H1 (cell line): ENCODE measurements at regions not wholly inside any gene's neighbourhood (a gene's known extent, or its start where the extent isn't known, plus 50 kb on each side); places are given as distances from the start of the nearest gene placed in this dataset.

Source experiments
- CHD1 ChIP-seq: IDR thresholded peaks from 2 replicates; pipeline ENCODE4 v1.6.1; 2012; ENCODE audit warnings: low read depth, low read length, improper control_type of control experiment
- EP300 ChIP-seq, 2 experiments: IDR thresholded peaks; 1 replicate in 1 of 2; 2 replicates in 1 of 2; pipeline ENCODE4 v1.6.1; 2011 to 2012; ENCODE audit warnings: low read depth in 2 of 2, low read length in 2 of 2, mild to moderate bottlenecking in 2 of 2, borderline replicate concordance in 1 of 2, inconsistent platforms in 1 of 2, moderate library complexity in 1 of 2
- JUND ChIP-seq: IDR thresholded peaks from 2 replicates; pipeline ENCODE4 v1.6.1; 2011; ENCODE audit warnings: mild to moderate bottlenecking, improper control_type of control experiment, low read length
- PHF8 ChIP-seq: fragments of 200-600 bp; sonication (generic); conservative IDR thresholded peaks from 2 replicates; pipeline ENCODE4 v1.7.1; 2012; ENCODE audit warnings: low read depth, mild to moderate bottlenecking, inconsistent platforms, low read length, moderate library complexity
- POLR2AphosphoS5 ChIP-seq: IDR thresholded peaks from 2 replicates; pipeline ENCODE4 v1.6.1; 2011; ENCODE audit warnings: low read depth, low read length
- SAP30 ChIP-seq: fragments of 300-600 bp; sonication (generic); IDR thresholded peaks from 2 replicates; pipeline ENCODE4 v1.7.1; 2012; ENCODE audit warnings: low read length, moderate library complexity, mild to moderate bottlenecking, inconsistent platforms; ENCODE audit not compliant: insufficient read depth, insufficient replicate concordance
- SRF ChIP-seq: IDR thresholded peaks from 2 replicates; pipeline ENCODE4 v1.6.1; 2011; ENCODE audit warnings: mild to moderate bottlenecking, low read depth, low read length, moderate library complexity
- TBP ChIP-seq: IDR thresholded peaks from 2 replicates; pipeline ENCODE4 v1.6.1; 2011; ENCODE audit warnings: low read depth, low read length, improper control_type of control experiment
- TEAD4 ChIP-seq: IDR thresholded peaks from 2 replicates; pipeline ENCODE4 v1.6.1; 2012; ENCODE audit warnings: low read depth, low read length, inconsistent platforms, mixed read lengths
- TF ChIP-seq, protein P1 (sequence below): fragments of 300-600 bp; sonication (generic); IDR thresholded peaks from 2 replicates; pipeline ENCODE4 v1.7.1; 2012; ENCODE audit warnings: low read length, moderate library complexity, mild to moderate bottlenecking, inconsistent platforms; ENCODE audit not compliant: insufficient replicate concordance
- TF ChIP-seq, protein P2 (sequence below): IDR thresholded peaks from 2 replicates; pipeline ENCODE4 v1.6.1; 2012; ENCODE audit warnings: low read length, inconsistent platforms

GRCh38 chr9:107639426-107639825, 149.9 kb upstream of the KLF4 start (continued):
- TF ChIP-seq, protein P1, sequence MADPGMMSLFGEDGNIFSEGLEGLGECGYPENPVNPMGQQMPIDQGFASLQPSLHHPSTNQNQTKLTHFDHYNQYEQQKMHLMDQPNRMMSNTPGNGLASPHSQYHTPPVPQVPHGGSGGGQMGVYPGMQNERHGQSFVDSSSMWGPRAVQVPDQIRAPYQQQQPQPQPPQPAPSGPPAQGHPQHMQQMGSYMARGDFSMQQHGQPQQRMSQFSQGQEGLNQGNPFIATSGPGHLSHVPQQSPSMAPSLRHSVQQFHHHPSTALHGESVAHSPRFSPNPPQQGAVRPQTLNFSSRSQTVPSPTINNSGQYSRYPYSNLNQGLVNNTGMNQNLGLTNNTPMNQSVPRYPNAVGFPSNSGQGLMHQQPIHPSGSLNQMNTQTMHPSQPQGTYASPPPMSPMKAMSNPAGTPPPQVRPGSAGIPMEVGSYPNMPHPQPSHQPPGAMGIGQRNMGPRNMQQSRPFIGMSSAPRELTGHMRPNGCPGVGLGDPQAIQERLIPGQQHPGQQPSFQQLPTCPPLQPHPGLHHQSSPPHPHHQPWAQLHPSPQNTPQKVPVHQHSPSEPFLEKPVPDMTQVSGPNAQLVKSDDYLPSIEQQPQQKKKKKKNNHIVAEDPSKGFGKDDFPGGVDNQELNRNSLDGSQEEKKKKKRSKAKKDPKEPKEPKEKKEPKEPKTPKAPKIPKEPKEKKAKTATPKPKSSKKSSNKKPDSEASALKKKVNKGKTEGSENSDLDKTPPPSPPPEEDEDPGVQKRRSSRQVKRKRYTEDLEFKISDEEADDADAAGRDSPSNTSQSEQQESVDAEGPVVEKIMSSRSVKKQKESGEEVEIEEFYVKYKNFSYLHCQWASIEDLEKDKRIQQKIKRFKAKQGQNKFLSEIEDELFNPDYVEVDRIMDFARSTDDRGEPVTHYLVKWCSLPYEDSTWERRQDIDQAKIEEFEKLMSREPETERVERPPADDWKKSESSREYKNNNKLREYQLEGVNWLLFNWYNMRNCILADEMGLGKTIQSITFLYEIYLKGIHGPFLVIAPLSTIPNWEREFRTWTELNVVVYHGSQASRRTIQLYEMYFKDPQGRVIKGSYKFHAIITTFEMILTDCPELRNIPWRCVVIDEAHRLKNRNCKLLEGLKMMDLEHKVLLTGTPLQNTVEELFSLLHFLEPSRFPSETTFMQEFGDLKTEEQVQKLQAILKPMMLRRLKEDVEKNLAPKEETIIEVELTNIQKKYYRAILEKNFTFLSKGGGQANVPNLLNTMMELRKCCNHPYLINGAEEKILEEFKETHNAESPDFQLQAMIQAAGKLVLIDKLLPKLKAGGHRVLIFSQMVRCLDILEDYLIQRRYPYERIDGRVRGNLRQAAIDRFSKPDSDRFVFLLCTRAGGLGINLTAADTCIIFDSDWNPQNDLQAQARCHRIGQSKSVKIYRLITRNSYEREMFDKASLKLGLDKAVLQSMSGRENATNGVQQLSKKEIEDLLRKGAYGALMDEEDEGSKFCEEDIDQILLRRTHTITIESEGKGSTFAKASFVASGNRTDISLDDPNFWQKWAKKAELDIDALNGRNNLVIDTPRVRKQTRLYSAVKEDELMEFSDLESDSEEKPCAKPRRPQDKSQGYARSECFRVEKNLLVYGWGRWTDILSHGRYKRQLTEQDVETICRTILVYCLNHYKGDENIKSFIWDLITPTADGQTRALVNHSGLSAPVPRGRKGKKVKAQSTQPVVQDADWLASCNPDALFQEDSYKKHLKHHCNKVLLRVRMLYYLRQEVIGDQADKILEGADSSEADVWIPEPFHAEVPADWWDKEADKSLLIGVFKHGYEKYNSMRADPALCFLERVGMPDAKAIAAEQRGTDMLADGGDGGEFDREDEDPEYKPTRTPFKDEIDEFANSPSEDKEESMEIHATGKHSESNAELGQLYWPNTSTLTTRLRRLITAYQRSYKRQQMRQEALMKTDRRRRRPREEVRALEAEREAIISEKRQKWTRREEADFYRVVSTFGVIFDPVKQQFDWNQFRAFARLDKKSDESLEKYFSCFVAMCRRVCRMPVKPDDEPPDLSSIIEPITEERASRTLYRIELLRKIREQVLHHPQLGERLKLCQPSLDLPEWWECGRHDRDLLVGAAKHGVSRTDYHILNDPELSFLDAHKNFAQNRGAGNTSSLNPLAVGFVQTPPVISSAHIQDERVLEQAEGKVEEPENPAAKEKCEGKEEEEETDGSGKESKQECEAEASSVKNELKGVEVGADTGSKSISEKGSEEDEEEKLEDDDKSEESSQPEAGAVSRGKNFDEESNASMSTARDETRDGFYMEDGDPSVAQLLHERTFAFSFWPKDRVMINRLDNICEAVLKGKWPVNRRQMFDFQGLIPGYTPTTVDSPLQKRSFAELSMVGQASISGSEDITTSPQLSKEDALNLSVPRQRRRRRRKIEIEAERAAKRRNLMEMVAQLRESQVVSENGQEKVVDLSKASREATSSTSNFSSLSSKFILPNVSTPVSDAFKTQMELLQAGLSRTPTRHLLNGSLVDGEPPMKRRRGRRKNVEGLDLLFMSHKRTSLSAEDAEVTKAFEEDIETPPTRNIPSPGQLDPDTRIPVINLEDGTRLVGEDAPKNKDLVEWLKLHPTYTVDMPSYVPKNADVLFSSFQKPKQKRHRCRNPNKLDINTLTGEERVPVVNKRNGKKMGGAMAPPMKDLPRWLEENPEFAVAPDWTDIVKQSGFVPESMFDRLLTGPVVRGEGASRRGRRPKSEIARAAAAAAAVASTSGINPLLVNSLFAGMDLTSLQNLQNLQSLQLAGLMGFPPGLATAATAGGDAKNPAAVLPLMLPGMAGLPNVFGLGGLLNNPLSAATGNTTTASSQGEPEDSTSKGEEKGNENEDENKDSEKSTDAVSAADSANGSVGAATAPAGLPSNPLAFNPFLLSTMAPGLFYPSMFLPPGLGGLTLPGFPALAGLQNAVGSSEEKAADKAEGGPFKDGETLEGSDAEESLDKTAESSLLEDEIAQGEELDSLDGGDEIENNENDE, result no peak
- no peak for TF ChIP-seq SRF
- TF ChIP-seq CHD1, result no peak
- TF ChIP-seq JUND, result no peak
- no peak for TF ChIP-seq TEAD4
- TF ChIP-seq POLR2AphosphoS5, result no peak
- no peak for TF ChIP-seq SAP30
- TF ChIP-seq PHF8, result no peak
- TF ChIP-seq EP300 (IDR thresholded peaks at IDR 0.05; ENCODE audit: borderline replicate concordance in 1 of 2, low read depth in 2 of 2, low read length in 2 of 2), result no peak
- TF ChIP-seq, protein P2, sequence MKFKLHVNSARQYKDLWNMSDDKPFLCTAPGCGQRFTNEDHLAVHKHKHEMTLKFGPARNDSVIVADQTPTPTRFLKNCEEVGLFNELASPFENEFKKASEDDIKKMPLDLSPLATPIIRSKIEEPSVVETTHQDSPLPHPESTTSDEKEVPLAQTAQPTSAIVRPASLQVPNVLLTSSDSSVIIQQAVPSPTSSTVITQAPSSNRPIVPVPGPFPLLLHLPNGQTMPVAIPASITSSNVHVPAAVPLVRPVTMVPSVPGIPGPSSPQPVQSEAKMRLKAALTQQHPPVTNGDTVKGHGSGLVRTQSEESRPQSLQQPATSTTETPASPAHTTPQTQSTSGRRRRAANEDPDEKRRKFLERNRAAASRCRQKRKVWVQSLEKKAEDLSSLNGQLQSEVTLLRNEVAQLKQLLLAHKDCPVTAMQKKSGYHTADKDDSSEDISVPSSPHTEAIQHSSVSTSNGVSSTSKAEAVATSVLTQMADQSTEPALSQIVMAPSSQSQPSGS, result no peak
- no peak for TF ChIP-seq TBP
